GM18502 (cell line): ENCODE measurements at regions not wholly inside any gene's neighbourhood (a gene's known extent, or its start where the extent isn't known, plus 50 kb on each side); places are given as distances from the start of the nearest gene placed in this dataset.

Experiments
- ATAC-seq: cut with Tn5 transposase; IDR thresholded peaks from one replicate; pipeline ENCODE4 v1.9.1; 2021; ENCODE audit warnings: mild to moderate bottlenecking; ENCODE audit not compliant: unreplicated experiment, poor library complexity

DNA sequence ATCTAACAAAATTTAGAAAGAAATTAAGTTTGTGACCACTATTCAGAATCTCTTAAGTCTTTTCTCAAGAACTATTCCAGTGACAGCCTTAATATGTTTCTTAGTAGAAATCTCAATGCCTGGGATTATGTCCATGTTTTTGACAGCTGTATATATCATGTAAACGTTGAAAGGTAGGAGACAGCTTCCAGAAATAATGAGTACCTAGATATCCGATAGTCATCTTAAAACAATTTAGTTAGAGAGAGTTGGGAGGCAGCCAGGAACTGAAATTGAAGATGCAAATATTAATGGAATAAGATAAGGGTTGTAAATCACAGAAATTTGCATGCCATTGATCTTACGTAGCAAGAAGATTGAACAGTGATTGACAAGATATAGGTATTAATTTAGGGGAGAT is 955.2 kb downstream of the JRKL start:
- no peak for ATAC-seq

DNA sequence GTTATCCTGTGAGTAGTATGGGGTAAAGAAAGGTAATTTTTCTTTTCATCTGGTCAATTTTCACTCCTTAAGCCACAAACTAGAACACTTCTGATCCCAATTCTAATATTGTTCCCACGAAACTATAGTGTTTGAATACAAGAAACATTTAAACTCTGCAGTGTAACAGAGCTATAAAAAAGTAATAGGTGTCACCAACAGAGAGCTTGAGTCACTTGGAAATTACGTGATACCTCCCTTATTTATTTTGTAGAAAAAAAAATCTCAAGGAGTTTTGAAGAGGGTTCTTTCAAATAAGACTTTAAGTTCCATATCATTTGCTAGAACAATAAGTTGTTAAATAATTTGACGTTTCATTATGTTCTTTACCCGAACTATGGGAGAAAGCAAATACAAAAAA is 959.4 kb downstream of the JRKL start:
- ATAC-seq = no peak

DNA sequence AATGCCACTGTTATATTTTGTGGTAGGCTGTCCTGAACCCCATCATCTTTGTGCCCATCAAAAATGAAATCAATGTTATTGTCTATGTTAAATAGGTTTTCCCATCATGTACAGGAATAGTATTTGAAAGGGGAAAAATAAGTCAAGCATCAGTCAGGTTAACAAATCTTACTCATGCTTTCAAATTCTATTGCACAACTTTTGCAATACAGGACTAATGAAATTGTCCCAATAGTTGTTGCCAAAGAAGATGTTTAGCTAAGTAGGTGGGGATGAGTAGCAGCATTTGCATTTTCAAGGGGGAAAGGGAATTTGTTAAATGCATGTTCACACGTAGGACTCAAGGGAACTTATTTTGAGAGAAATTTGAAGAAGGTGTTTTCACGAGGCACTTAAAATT is 962.1 kb downstream of the JRKL start:
- no peak for ATAC-seq

DNA sequence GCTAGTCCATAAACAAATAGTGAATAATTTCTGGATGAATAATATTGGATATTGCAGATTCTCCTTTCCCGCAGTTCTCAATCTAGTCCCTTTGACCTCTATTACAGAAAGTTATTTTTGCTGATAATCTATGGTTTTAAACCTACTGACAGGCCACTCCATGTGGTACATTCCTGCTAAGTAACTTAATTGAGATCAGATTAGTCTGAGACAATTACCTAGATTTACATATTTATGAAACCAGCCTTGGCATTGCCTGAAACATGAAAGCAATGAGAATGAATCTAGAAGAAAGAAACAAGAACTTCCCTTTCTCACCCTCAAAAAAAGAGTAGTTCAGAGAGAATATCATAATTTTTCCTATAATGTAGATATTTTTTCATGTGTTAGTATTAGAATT is 964.2 kb downstream of the JRKL start:
- ATAC-seq = no peak

DNA sequence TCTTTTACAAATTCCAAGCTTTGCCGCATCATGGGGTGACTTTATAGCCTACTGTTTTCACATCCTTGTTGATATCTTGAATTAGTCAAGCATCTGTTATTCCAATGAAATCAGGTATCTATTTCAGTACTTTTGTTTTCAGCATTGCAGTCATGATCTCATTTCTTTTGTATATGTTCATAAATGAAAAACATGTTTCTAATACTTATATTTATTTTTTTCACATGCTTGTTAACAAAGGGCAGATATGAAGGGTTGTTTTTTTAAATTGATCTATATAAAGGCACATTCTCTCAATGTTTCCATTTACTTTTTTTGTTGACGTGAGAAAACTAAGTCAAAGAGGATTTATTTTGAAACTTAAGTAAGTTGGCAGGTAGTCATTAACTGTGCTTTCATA is 964.8 kb downstream of the JRKL start:
- no peak for ATAC-seq

DNA sequence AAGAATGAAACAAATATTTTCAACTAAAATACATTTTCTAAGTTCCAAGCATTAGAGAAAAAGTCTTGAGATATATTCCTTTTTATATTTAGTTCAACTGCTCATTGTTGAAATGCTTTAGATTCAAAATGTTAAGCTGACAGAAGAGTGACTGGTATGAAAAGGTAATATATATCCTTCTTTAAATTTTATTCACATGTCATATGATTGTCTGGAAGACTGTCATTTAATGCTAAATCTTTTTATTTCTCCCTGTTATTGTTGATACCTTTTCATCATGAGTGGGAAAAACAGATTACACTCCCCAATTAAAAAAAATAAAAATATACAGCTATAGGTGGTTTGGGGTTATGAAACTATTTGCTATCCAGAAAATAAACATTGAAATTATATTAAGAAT is 965.4 kb downstream of the JRKL start:
- no peak for ATAC-seq

DNA sequence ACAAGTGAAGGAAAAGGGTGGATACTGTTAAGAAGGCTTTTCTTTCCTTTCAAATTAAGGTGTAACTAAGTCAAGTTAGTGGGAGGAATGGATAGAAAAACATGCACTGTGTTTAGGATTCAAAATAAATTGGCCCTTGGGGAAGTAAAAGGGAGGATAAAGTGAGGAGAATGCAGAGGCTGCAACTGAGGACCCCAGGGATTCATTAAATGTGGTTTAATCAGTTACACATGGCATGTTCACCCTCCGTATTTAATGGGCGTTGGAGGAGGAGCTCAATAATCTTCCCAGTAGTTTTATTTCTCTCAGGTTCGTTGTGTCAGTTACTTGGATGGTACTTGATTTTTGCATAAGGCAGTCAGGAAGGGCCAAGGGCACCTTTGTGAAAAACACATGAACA is 966.3 kb downstream of the JRKL start:
- ATAC-seq = no peak

DNA sequence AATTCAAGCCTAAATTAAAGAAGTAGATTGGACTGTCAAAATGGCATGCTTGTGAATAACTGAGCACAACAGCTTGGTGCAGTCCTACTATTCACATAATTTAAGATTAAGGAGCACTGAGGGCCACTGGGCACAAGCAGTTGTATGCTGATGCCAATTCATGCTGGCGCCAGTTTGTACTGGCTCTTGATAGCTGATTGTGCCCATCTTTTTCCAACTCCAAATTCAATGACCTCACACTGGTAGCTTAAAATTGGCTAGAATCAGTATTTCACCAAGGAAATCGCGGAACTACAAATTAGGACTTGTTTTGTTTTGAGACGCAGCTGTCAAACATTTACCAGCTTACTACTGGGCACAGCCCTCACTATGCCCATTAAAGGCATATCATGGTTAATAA is 969.2 kb downstream of the JRKL start:
- ATAC-seq = no peak

DNA sequence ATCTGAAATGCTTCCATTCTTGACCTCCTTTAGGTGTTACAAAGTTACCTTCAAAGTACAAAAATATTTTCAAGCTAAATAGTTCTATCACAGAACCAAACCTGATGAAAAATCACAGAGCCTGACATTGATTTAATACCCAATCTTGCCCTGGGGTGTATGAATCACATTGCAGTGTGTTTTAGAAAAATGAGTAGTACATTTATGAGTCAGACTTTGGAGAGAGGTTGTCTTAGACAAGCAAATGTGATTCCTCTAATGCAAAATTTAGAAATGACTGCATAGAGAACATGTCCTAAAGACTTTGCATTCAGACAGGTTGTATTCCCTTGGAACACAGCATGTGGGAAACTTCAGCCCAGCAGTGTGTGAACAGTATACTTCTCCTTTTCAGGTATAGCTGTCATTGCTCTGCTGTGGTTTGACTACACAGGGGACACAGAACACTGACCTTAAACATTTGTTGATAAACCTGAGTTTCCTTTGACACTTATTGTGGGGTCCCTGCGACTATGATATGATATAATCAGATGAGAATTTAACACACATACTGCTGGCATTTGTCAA is 972.1 kb downstream of the JRKL start:
- ATAC-seq = no peak

DNA sequence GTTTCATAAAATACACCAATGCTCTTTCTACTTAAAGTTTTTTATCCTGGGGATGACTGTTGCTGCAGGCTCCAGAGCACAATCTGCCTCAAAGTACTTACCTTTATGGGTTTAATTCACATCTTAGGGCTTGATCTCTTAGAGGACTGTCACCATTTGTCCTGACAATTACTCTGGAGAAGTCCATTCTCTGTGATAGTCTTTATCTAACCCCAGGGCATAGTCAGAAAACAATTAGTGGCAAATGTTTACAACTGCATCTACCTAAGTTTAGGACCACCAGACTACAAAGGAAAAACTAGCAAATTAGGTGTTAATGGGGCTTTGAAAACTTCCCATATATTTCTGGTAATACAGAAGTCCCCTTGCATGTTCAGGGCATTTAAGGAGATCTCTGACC is 973.5 kb downstream of the JRKL start:
- no peak for ATAC-seq

DNA sequence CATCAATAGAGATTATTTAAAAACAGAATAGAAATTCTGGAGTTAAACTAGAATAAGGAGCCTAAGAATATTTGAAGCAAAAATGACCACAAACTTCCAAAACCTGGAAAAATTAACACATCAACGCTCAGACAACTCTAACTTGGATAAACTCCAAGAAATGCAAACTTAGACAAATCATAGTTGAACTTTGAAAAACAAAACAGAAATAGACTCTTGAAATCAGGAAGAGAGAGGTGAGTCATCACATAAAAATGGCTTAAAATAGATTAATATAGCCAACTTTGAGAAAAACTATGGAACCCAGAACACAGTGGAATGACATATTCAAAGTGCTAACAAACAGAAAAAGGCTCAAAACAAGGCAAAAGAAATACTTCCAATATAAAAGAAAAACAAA is 974.2 kb downstream of the JRKL start:
- ATAC-seq = no peak

DNA sequence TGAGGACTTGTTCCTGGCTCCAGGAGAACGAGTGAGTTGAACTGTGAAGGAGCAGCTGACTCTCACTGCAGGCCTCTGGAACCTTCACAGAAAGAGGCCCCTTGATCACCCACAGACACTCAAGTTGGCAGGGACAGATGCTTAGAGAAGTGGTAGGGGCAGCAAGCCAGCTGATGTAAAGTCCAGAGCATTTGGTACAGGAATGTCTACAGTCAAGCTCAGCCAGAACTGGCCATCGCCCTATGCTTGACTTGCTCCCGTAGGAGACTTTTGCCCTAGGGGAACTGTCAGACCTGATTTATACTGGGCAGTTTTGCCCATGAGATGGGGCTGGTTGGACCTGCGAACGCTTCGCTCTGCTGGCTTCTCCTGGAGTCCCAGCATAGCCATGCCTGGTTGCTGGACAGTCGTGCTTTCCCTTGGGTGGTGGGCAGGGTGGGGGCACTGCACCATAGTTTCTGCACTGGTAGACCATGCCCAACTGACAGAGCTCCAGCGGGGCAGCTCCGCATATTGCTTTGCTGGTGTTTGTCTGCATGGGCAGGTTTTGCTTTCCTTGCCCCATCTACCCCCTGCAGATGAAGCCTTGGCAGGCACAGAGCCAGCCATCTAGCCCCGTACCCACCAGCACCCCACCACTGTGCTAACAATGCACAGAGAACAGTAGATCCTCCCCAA is 977.7 kb downstream of the JRKL start:
- no peak for ATAC-seq

DNA sequence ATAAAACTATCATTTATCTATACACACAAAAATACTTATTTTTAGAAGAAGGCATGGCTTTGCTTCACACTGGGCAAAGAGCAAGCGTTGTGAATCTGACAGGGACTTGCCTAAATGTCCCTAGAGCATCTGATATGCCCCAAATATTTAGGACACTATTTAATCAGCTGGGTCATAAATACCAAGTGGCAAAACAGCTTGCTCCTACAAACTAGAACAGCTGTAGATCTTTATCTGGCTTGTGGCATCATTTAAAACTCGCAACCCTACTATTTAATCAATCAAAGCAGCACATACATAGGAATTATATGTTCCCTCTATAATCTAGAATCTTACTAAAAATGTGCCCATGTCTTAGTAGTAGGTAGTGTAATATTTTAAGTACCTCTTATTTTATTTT is 999.5 kb downstream of the JRKL start:
- ATAC-seq = no peak

DNA sequence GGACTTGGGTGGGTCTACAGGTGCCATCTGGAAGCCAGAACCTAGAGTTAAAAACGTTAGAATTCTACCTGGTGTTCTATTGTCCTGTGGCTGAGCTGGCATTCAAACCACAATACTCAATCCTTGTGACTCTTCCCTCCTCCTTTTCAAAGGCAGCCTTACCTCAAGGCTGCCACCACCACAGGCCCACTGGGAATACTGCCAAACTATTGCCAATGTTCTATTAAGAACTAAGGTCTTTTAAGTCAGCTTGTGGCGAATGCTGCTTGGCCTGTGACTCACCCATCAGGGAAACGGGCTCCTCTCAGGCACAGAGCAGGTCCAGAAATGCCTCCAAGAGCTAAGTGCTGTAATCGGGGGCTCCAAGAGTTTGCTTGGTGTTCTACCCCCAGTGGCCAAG is 1008.4 kb downstream of the JRKL start:
- ATAC-seq = no peak

DNA sequence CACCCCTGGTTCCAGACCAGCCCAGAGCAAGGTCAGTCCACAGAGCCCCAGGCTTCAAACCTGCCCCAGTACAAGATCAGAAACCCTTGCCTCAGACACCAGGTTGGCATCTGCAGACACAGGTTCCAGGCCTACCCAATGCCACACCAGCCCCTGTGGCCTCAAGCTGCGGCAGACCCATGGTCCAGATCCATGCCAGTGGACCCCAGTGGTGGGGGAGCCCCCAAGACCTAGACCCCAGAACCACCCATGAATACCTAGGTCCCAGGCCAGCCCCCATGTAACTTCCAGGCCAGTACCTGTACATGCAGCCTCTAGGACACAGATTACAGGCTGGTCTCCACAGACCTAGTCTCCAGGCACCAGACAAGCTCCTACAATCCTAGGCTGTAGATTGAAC is 1019.3 kb downstream of the JRKL start:
- no peak for ATAC-seq

DNA sequence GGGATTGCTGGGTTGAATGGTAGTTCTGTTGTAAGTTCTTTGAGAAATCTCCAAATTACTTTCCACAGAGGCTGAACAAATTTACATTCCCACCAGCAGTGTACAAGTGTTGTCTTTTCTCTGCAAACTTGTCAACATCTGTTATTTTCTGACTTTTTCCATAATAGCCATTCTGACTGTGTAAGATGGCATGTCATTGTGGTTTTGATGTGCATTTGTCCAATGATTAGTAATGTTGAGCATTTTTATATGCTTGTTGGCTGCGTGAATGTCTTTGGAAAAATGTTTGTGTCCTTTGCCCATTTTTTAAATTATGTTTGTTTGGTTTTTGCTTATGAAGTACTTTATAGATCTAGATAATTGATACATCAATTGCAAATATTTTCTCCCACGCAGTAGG is 1025.0 kb downstream of the JRKL start:
- ATAC-seq = no peak

DNA sequence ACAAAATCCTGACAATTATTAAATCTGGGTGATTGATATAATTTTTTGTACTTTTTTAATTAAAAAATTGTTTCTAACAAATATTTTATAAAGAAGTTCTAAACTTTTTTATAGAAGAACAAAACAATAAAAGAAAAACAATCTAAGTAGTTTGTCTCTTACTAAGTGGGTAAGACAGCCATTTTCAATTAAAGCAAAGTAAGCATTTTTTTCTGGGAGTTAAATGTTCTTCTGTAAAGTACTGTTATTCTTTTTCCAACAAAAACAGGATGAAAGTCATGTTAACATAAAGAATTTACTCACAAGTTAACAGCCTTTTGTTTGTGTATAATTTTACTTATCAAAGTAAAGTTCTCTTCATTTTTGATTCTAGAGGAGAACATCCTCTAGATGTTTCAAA is 1029.9 kb downstream of the JRKL start:
- no peak for ATAC-seq

DNA sequence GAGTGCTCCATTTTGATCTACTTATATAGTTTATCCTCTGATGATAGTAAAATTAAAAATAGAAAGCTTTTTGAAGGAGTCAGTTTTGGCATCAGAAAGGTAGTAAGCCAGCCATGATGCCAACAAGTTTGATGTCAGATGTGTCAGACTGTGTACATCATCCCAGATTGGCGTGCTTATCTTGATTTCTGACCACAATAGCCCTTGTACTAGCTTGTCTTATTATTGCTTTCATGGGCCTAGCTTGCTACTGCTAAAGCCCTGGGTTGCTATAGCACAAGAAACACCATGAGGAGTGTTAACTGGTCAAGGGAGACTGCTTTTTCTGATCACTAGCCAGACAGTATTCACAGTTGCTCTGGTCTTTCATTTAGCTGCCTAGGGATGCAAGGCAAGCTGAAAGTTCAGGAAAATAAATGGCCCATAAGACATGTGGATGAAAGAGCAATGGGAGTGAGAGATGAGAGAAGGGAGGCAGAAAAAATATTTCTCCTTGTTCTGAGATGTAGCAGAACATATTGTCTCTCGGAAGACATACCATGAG is 1038.5 kb downstream of the JRKL start:
- no peak for ATAC-seq

DNA sequence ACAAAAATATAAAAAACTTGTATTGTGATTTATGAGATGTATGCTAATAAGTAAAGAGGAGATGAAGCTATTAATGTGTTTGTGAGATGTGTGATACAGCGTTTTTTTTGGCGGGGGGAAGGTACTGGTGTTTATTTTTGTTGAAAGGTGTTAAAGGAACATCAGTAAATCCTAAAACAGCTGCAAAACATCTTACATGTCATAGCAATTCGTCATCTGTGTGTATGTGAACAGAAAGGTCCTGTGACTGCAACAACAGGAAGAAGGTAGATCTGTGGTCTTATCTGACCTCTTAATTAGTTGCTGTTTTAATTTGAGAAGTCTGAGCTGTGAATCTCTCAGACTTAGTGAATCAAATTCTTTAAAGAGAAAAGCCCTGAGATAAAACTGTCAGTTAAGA is 1041.1 kb downstream of the JRKL start:
- ATAC-seq = no peak

DNA sequence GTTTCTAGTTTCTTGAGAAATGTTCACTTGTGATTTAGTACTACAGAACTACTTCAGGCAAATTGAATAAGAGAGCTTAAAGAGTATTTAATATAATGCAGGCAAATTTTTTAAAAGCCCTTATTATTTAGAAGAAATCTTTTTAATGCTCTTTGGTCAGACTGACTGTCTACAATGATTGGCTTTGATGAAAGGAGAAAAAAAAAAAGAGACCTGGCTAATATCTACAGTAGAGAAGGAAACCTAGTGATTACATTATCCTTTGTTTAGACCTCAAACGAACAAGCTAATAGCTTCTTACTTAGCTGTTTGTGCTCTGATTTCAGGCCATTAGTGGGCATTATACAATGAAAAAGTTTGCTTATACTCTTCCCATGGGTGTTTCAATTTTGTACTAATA is 1043.1 kb downstream of the JRKL start:
- ATAC-seq = no peak

DNA sequence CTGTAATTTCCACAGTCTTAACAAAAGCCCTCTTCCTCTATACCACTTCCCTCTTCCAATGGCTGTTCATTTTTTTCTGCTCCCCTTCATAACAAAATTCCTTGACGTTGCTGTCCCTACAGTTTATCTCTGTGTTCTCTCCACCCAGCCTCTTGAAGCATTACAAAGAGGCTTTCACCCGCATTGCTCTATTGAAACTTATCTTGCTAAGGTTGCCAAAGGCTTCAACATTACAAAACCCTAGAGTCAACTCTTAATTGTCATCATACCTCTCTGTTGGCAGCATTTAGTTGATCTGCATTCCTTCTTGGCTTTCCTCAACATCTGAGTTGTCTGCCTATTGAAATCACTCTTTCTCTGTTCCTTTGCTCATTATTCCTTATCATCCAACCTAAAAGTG is 1055.7 kb downstream of the JRKL start:
- ATAC-seq = no peak

DNA sequence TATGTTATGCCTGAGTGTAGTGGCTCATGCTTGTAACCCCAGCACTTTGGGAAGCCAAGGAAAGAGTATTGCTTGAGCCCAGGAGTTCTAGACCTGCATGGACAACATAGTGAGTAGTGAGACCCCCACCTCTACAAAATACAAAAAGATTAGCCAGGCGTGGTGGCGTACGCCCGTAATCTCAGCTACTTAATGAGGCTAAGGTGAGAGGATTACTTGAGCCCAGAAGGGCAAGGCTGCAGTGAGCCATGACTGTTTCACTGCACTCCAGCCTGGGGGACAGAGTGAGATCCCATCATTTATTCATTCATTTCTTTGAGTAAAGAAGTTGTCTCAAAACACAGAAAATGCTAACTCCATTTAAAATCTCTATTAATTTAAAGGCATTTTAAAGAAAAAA is 1061.6 kb downstream of the JRKL start:
- ATAC-seq = no peak
